NCI-H526 (cell line): ENCODE measurements at regions not wholly inside any gene's neighbourhood (a gene's known extent, or its start where the extent isn't known, plus 50 kb on each side); places are given as distances from the start of the nearest gene placed in this dataset.
A peak's percentile ranks its signal among the peaks of the same experiment; 100 is the strongest.
"Not testable (repeated sequence)": the region's sequence is repeated elsewhere in the genome, so short reads cannot be mapped to it uniquely, and the experiment has no call there.

Experiments
- DNase-seq, 2 experiments: peaks; one replicate each; lab custom pipeline; 2025; lab: John Stamatoyannopoulos, UW

DNA sequence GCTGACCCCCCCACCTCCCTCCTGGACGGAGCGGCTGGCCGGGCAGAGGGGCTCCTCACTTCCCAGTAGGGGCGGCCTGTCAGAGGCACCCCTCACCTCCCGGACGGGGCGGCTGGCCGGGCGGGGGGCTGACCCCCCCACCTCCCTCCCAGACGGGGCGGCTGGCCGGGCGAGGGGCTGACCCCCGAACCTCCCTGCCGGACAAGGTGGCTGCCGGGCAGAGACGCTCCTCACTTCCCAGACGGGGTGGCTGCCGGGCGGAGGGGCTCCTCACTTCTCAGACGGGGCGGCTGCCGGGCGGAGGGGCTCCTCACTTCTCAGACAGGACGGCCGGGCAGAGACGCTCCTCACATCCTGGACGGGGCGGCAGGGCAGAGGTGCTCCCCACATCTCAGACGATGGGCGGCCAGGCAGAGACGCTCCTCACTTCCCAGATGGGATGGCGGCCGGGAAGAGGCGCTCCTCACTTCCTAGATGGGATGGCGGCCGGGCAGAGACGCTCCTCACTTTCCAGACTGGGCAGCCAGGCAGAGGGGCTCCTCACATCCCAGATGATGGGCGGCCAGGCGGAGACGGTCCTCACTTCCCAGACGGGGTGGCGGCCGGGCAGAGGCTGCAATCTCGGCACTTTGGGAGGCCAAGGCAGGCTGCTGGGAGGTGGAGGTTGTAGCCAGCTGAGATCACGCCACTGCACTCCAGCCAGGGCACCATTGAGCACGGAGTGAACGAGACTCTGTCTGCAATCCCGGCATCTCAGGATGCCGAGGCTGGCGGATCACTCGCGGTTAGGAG is 66.2 kb upstream of the PAPPA2 start:
- not testable (repeated sequence) for DNase-seq

DNA sequence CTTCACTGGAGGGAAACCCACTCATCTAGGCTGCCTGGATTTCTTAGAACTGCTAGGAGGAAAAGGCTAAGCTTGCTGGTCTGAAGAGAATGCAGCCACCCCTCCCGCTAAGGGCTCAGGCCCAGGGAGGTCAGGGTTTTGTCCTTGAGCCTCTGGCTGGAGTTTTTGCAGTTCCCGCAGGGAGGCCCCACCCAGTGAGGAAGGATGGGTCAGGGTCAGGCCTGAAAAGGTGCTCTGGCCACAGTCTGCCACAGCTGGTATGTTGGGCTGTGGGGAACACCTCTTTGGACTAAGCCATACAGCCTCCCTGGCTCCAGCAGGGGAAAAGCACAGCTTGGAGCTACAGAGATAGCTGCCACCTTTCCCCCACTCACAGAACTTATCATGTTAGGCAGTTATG is 71.4 kb upstream of the PAPPA2 start:
- no peak for DNase-seq

DNA sequence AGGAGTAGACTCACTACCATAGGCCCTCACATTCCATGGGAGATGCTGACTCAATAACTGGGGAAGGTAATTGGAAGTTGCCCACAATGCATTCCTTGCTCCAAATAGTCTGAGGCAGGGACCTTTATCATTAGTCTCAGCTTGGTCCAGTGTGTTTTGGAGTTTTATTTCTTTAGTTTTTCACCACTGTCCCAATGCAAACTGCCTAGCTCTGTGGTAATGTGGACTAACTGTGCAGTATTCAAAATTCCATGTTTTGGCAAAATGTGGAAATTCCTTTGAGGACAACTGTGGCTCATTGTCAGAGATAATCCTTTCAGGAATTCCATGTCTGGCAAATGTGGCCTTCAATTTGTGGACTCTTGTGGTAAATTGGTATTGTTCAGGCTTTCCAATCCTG is 78.1 kb upstream of the PAPPA2 start:
- DNase-seq, result no peak

- no peak for DNase-seq
These were observed 80.8 kb upstream of the PAPPA2 start for GRCh38 chr1:176382163-176382562.

GRCh38 chr1:176379626-176380339 is 83.2 kb upstream of the PAPPA2 start:
- DNase-seq, result no peak

DNA sequence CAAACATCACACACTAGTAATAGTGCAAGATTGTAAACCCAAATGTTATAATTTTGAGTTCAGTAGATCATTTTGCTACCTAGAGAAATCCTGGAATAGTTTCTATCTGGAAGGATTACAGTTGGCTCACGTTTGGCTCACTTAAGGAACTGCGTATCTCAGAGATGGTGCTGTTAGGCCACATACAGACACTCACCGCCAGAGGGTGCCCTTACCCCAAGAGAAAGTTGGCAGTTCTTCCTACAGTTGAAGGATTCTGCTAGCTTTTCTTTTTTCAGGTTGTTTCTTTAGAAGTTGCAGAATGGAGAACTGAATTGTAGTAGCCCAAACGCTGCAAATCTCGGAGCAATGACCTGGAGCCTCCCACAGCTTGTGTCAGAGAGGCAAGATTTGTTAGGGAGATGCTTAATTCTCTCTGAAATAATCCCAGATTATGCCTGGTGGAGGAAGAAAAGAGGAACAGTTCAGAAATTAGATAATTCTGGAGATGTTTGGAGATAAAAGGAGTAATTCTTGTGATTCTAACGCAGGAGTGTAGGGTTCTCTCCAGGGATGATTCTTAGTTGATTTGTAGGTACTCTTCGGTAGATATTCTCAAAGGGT is 87.9 kb upstream of the PAPPA2 start:
- peak; percentile 71 to 96 for DNase-seq

DNA sequence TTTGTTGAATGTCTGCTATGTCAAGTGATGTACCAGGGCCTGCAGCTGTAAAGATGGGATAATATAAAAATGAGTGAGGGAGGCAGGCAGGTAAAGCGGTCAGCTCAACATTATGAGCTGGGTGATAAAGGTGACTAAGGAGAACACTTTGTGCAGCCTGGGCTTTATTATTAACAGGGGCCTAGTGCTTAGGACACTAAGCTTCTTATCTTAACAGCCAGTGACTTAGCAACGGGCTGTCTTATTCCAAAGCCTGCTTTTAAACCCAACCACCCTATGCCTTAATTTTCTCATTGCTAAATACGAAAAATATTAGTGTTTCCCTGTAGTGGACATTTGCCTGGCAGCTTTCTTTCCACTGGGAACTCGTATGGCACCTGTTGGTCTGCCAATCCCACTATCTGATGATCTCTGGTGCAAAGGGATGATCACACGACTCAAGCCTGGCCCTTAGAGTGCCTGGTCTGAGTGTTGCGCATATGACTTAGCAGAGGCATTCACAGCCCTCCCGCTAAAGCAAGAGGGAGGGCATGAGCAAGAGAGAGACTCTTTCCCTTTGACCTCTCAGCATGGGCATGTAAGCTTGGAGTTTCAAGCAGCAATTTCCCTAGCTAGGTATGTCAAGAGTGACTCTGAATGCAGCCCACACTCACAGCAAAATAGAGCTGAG is 98.6 kb upstream of the PAPPA2 start:
- no peak for DNase-seq

DNA sequence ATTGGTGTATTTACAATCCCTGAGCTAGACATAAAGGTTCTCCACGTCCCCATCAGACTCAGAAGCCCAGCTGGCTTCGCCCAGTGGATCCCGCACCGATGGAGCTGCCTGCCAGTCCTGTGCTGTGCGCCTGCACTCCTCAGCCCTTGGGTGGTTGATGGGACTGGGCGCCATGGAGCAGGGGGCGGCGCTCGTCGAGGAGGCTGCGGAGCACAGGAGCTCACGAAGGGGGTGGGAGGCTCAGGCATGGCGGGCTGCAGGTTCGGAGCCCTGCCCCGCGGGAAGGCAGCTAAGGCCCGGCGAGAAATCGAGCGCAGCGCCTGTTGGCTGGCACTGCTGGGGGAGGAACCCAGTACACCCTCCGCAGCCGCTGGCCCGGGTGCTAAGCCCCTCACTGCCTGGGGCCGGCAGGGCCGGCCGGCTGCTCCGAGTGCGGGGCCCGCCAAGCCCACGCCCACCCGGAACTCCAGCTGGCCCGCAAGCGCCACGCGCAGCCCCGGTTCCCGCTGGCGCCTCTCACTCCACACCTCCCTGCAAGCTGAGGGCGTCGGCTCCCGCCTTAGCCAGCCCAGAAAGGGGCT is 113.8 kb upstream of the PAPPA2 start:
- DNase-seq, result not testable (repeated sequence)

- DNase-seq, result no peak
These were observed 121.3 kb upstream of the PAPPA2 start for GRCh38 chr1:176341656-176342055.

- DNase-seq, result no peak
These were observed 124.1 kb upstream of the PAPPA2 start for GRCh38 chr1:176338877-176339276.

DNA sequence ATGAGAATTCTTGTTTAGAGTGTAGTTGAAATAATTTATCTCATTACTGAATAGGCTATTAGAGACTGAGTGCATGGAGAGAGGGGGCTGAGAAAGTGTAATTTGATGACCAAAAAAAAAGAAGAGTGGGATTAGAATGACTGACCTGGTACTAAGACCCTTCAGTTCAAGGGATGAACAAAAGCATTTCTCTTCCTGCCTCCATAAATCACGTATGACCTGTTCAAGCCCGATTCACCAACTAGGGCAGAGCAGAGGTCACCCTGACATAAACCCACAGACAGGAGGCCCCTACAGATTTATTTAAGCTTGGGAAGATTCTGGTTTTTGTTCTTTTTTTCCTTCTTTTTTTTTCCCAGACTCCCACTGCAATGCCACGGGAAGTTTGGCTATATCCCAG is 123.7 kb upstream of the COP1 start:
- no peak for DNase-seq

- DNase-seq, result no peak
These were observed 118.6 kb upstream of the COP1 start for GRCh38 chr1:176325664-176326063.

GRCh38 chr1:176323472-176323871 is 116.4 kb upstream of the COP1 start:
- DNase-seq, result no peak

DNA sequence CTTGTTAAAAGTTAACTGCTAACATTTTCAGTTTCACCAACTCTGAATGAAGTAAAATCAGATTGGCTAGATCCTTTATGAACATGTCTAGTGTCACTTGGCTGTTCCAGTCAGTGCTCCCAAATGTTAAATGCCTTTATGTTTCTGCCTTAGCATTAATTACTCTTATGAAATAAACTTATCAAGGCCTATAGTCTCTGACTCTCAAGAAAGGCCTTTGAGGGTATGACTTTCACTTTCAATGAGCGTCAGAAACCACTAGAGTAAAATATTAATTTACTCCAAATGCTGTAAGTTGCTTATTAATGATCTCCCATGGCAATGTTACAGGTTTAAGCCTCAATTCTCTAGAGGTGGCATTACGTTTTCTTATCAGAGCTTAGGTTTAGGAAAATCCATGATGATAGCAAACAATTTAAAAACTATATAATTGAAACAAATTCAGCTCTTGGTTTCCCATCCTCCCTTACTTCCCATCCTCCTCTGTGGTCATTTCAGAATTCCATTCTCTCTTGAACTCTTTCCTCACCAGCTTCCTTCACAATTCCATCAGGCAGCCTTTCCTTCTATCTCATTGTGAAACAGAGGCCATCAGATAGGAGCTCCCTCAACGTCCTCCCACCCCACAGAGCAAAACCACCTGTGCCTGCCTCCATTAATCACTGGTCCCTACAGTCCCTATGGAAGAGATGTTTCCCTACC is 108.6 kb upstream of the COP1 start:
- no peak for DNase-seq

DNA sequence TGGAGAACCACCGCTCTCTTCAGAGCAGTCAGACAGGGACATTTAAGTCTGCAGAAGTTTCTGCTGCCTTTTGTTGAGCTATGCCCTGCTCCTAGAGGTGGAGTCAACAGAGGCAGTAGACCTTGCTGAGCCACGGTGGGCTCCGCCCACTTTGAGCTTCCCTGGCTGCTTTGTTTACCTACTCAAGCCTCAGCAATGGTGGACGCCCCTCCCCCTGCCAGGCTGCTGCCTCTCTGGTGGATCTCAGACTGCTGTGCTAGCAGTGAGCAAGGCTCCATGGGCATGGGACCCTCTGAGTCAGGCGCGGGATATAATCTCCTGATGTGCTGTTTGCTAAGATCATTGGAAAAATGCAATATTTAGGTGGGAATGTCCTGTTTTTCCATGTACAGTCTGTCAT is 89.5 kb upstream of the COP1 start:
- peak in 1 of 2 experiments; percentile 25 for DNase-seq

- DNase-seq, result no peak
These were observed 78.9 kb upstream of the COP1 start for GRCh38 chr1:176285996-176286395.

DNA sequence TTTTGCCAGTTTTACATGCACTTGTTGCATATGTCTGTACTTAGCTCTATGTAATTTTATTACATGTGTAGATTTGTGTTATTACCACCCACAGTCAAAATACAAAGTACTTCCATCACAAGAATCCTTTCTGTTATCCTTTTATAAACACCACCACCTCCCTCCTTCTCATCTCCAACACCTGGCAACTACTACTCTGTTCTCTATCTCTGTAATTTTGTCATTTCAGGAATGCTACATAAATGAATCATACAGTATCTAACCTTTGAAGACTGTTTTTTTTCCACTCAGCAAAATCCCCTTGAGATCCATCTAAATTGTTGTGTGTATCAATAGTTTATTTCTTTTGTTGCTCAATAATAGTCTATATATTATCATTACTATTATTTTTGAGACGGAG is 64.5 kb upstream of the COP1 start:
- DNase-seq, result no peak
